GM18858 (cell line): ENCODE measurements at regions not wholly inside any gene's neighbourhood (a gene's known extent, or its start where the extent isn't known, plus 50 kb on each side); places are given as distances from the start of the nearest gene placed in this dataset.
"Not testable (repeated sequence)": the region's sequence is repeated elsewhere in the genome, so short reads cannot be mapped to it uniquely, and the experiment has no call there.

Experiments
- ATAC-seq: cut with Tn5 transposase; IDR thresholded peaks from one replicate; pipeline ENCODE4 v1.9.1; 2021; ENCODE audit not compliant: unreplicated experiment

- no peak for ATAC-seq
Observed at GRCh38 chr2:67892339-67892846, 170.4 kb downstream of the C1D start.

GRCh38 chr2:67895227-67895941 lies 167.4 kb downstream of the C1D start:
- ATAC-seq = no peak

GRCh38 chr2:67896076-67896475 lies 166.7 kb downstream of the C1D start:
- no peak for ATAC-seq

GRCh38 chr2:67896476-67896875 lies 166.3 kb downstream of the C1D start:
- ATAC-seq = no peak

- no peak for ATAC-seq
Observed at GRCh38 chr2:67898595-67898994, 164.2 kb downstream of the C1D start.

GRCh38 chr2:67899187-67899586 lies 163.6 kb downstream of the C1D start:
- no peak for ATAC-seq

GRCh38 chr2:67900826-67901225 lies 162.0 kb downstream of the C1D start:
- ATAC-seq = no peak

GRCh38 chr2:67904566-67904965 lies 158.2 kb downstream of the C1D start:
- no peak for ATAC-seq

- no peak for ATAC-seq
Observed at GRCh38 chr2:67904966-67905365, 157.8 kb downstream of the C1D start.

GRCh38 chr2:67906547-67906946 lies 156.3 kb downstream of the C1D start:
- ATAC-seq = not testable (repeated sequence)

- no peak for ATAC-seq
Observed at GRCh38 chr2:67917332-67918054, 145.3 kb downstream of the C1D start.

GRCh38 chr2:67918471-67918870 lies 144.3 kb downstream of the C1D start:
- ATAC-seq = no peak

GRCh38 chr2:67919490-67919889 lies 143.3 kb downstream of the C1D start:
- ATAC-seq = no peak

GRCh38 chr2:67922080-67922785 lies 140.6 kb downstream of the C1D start:
- no peak for ATAC-seq

GRCh38 chr2:67923696-67924095 lies 139.1 kb downstream of the C1D start:
- ATAC-seq = no peak

- no peak for ATAC-seq
Observed at GRCh38 chr2:67927501-67927900, 135.3 kb downstream of the C1D start.

- no peak for ATAC-seq
Observed at GRCh38 chr2:67930156-67930555, 132.6 kb downstream of the C1D start.

GRCh38 chr2:67936969-67937368 lies 125.8 kb downstream of the C1D start:
- no peak for ATAC-seq

GRCh38 chr2:67938053-67938452 lies 124.8 kb downstream of the C1D start:
- no peak for ATAC-seq

GRCh38 chr2:67945056-67945455 lies 117.7 kb downstream of the C1D start:
- ATAC-seq = no peak

GRCh38 chr2:67945940-67946339 lies 116.9 kb downstream of the C1D start:
- no peak for ATAC-seq

GRCh38 chr2:67948057-67948456 lies 114.7 kb downstream of the C1D start:
- ATAC-seq = no peak
